ENCODE measurements at regions not wholly inside any gene's neighbourhood (a gene's known extent, or its start where the extent isn't known, plus 50 kb on each side); places are given as distances from the start of the nearest gene placed in this dataset.
"Not testable (repeated sequence)": the region's sequence is repeated elsewhere in the genome, so short reads cannot be mapped to it uniquely, and the experiment has no call there.

DNA sequence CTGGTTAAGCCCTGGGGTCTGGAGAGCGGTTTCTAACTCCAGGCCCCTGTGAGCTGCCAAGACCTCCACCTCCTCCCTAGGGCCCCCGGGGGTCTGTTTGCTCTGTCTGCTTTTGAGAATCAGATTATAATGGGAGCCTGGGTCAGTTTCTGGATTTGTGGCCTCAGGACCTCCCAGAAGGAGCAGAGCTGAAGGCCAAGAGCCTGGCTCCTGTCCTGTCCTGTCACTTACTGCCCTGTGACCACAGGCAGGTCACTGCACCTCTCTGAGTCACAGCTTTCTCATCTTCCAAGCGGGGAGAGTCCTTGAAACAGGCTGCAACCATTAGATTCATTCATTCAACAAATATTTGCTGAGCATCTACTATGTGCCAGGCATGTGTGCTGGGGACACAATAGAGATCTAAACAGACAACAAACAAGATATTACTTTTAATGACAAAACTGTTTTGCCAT is 87.3 kb upstream of the FGF3 start:
- DNase-seq = no peak

GRCh38 chr11:69907611-69908010 is 88.4 kb upstream of the FGF3 start:
- no peak for DNase-seq

DNA sequence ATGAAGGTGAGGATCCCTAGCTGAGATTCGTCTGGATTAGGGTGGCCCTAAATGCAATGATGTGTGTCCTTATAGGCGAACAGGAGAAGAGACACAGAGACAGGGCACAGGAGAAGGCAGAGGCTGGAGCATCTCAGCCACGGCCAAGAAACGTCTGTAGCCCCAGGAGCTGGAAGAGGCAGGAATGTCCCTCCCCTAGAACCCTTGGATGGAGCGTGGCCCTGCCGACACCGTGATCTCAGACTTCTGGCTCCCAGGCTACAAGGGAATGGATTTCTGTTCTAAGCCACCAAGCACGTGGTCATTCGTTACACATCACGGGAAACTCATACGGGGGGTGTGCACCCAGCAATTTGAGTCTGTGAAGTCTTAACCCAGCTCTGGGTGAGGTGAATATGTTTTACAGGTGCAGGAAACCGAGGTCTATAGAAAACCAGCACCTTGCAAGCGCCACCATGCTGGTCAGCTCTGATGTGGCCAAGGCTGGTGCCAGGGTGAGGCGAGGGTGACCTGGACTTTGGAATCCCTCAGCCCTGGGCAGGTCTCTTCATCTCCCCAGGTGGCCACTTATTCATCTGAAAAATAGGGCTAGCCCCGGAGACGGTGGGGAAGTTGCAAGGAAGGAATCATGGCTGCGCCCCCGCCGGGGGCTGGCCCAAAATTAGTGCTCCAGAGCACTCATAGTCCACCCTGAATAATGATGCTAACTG is 89.5 kb upstream of the FGF3 start:
- no peak for DNase-seq

DNA sequence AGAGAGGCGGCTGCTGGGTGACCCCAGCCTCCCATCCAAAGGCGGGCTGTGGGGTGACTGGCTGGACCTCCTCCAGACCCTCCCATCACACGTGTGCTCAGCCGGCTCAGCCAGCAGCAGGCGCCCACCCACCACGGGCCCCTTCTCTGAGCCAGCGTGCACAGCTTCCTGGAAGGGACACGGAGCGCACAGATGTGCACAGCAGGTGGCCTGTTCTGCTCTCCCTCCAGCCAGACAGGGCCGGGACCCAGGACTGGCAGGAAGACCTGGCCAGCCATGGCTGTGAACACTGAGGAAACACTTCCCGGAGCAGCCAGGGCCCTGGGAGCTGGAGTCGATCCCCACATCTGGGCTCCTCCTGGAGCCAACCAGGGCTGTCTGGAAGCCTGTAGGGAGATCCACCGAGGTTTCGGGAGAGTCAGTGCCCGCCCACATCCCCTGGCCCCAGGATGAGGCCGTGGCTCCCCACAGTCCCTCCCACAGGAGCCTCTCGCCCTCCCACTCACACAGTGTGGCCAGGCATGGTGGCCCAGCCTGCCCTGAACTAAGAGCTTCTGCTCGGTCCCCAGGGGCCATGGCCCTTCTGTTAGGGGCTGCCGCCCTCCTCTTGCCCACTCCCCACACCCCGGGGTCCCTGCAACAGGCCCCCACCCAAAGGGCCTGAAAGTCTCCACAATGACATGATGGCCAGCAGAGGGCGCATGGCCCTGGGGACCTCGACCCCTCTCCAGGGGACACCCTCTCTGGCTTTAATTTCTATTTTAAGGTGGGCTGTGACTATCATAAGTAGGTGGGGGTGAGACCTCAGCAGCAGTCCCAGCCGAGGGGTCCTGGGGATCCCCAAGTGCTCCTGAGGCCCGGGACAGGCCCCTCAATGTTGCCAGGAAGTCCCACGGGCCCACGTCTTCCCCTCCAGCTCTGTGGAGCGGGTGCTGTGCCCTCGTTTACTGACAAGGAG is 90.6 kb upstream of the FGF3 start:
- no peak for DNase-seq

- DNase-seq = no peak
These were observed 91.5 kb upstream of the FGF3 start for GRCh38 chr11:69910519-69911309.

GRCh38 chr11:69911310-69912160 is 92.3 kb upstream of the FGF3 start:
- no peak for DNase-seq

DNA sequence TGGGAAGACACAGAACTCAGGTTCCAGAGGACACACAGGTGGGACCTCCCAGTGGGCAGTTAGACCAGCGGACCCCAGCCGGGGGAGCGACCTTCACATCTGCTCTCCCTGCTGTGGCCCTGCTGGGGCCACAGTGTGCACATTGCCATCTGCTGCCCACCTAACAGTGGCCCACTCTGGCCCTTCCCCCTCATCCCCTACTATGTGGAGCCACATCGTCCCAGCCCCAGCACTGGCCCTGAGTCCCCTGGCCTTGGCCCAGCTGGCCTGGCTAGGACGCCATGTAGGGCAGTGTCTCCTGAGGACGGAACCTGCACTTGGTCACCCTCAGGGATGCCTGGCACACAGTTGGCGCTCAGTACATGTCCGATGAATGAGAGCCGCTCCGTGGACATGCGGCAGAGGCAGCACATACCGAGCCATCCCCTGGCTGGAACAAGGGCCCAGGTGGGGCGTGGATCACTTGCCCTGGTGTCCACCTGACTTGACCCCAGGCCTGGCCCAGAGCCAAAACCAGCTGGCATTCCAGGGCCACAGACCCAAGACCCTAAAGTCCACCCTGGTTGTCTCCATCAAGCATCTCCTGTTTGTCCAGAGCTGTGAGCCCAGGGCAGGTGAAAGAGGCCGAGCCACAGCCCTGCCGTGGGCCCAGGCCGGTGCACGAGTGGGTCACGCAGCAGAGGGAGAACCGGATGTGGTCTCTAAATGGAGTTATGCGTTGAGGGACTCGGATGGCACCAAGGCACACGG is 93.1 kb upstream of the FGF3 start:
- DNase-seq = no peak

DNA sequence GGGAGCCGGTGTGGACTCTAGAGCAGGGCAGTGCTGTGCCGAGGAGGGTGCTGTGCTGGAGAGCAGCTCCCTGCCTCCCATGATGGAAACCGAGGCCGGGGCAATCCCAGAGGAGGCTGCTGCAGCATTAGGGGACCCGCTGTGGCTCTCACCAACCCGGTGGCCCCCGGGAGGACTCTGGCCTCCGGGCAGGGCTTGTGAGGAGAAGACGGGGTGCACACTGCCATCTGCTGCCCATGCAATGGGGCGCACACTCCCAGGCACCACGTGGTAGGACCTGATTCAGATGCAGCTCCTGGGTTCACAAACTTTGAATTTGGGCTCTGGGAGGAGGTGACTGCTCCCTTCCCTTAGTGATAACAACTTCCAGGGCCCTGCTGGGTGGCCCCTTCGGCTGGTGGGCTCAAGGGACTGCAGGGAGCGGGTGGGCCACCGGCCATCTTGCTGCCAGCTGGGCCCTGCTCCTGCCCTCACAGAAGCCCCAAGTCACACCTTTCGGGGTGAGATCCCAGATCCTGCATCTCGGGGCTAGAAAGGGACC is 93.8 kb upstream of the FGF3 start:
- no peak for DNase-seq

GRCh38 chr11:69913591-69914285 is 94.5 kb upstream of the FGF3 start:
- no peak for DNase-seq

DNA sequence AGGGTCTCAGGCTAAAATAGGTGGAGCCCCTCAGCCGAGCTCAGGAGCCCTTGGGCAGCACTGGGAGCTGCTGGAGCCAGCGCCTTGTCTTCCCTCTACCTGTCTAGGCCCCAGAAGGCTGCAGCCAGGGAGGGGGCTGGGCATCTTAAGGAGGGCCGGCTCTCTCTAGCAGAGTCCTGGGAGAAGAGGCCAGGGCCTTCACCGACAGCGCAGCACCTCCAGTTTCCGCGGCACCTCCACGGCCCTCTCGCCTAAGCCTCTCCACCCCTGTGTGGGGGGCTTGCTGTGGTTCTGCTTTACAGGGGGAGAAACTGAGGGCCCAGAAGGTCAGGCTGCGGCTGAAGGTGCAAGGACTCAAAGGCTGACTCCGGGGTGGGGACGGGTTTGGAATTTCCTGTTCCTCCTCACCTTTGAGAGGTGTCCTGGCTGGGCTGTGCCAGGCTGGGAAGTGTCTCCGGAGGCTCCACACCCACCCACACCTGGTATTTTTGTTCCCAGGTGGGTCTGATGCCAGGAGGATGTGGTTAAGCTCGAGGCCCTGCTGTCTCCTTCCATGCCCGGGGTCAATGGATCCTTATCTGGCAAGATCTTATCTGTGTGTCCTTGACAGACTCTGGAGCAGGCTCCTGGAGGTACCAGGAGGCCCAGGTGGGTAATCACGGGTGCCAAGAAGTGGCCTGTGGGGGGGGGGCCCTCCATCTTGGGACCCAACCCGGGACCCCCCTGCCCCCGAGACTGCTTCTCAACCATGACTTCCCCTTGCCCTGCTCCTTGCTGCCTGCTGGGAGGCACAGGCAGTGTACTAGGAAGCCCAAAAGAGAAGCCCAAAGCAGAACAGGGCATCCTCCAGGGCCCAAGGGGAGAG is 95.3 kb upstream of the FGF3 start:
- no peak for DNase-seq

- DNase-seq = no peak
These were observed 95.9 kb upstream of the FGF3 start for GRCh38 chr11:69915151-69915500.

- peak; percentile 34 for DNase-seq
These were observed 96.5 kb upstream of the FGF3 start for GRCh38 chr11:69915501-69916250.

GRCh38 chr11:69916251-69916649 is 97.0 kb upstream of the FGF3 start:
- not testable (repeated sequence) for DNase-seq

DNA sequence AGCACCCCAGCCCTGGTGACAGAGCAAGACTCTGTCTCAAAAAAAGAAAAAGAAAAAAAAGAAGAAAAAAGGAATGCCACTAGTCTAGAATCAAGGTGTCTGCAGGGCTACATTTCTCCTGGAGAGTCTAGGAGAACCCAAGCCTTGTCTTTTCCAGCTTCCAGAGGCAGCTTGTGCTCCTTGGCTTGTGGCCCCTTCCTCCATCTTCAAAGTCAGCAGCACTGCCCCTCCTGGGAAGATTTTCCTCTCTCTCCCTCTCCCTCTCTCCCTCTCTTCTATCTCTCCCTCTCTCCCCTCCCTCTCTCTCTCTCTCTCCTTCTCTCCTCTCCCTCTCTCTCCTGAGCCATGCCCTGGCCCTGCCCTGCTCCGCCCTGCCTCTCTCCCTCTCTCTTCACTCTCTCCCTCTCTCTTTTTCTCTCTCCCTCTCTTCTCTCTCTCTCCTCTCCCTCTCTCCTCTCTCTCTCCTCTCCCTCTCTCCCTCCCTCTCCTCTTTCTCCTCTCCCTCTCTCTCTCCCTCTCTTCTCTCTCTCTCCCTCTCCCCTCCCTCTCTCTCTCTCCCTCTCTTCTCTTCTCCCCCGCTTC is 97.7 kb upstream of the FGF3 start:
- DNase-seq = no peak

GRCh38 chr11:69917529-69917928 is 98.3 kb upstream of the FGF3 start:
- DNase-seq = no peak

- no peak for DNase-seq
These were observed 99.2 kb upstream of the FGF3 start for GRCh38 chr11:69918231-69918937.

DNA sequence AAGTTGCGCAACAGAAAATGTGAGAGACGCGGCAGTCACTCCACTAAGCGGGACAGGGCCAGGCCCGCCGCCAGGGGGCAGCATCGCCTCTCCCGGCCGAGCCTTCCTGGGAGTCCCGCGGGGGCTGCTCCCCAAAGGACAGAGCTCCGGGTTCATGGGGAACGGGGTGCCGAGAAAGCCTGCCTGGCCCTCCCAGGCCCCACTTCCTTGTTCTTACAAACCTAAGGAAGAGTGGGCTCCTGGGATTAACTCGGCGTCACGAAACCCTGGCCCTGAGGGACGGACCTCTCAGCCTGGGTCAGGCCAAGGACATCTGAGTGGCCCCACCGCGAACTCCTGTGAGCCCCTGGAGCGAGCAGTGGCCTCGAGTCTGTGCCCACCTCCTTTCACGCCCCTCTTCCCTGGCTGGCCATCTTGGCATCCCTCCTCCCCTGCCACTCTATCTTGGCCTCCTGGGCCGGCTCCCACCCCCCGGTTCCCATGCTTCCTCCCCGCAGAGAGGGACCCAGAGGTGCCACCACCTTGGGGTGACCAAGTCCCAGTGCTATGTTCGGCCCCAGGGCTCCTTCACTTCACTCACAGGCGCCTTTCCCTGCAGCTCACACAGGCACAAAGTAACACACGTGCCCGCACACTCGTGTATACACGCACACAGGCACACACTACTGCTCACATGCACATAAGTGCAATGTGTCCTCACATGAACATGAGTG is 99.9 kb upstream of the FGF3 start:
- DNase-seq = no peak
